Right lobe of liver (tissue), 6 donors: ENCODE measurements at regions not wholly inside any gene's neighbourhood (a gene's known extent, or its start where the extent isn't known, plus 50 kb on each side); places are given as distances from the start of the nearest gene placed in this dataset.

Experiments used
- ATAC-seq, 4 donors: fragments of 200-7000 bp; cut with Tn5 transposase; one replicate each; pipeline ENCODE4 v1.9.1; 2020; ENCODE audit warnings: mild to moderate bottlenecking in 4 of 4, moderate library complexity in 4 of 4
- DNase-seq, 3 donors: peaks; one replicate each; pipeline ENCODE4 v3.0.0-alpha.2; 2020
- H3K27ac ChIP-seq, 3 donors: fragments of 200-600 bp; one replicate each; pipeline ENCODE4 v1.8.0; 2022
- H3K27me3 ChIP-seq, 2 donors: fragments of 200-600 bp; one replicate each; pipeline ENCODE4 v1.8.0; 2022
- H3K36me3 ChIP-seq, 4 donors: fragments of 200-600 bp; sonication (generic) in 1 of 4; one replicate each; pipeline versions ENCODE4 v1.5.1 to v1.8.0; 2017 to 2022; ENCODE audit warnings: control low read depth in 1 of 4
- H3K4me1 ChIP-seq, 4 donors: fragments of 200-600 bp; sonication (generic) in 1 of 4; one replicate each; pipeline versions ENCODE4 v1.5.1 to v1.8.0; 2017 to 2022; ENCODE audit warnings: control low read depth in 1 of 4
- H3K4me3 ChIP-seq, 3 donors: fragments of 200-600 bp; one replicate each; pipeline ENCODE4 v1.8.0; 2022
- H3K9me3 ChIP-seq, 4 donors: fragments of 200-600 bp; sonication (generic) in 1 of 4; one replicate each; pipeline versions ENCODE4 v1.5.1 to v1.8.0; 2017 to 2022; ENCODE audit warnings: control low read depth in 1 of 4
- CTCF ChIP-seq, 4 donors: fragments of 200-600 bp in 3 of 4; fragments of 450-650 bp in 1 of 4; IDR thresholded peaks; one replicate each; pipeline versions ENCODE4 v1.5.1 to v1.8.0; 2016 to 2022; ENCODE audit warnings: antibody characterized with exemption in 4 of 4, mild to moderate bottlenecking in 2 of 4
- POLR2A ChIP-seq: fragments of 450-650 bp; IDR thresholded peaks from one replicate; pipeline ENCODE4 v1.6.1; 2017; ENCODE audit warnings: antibody characterized with exemption, mild to moderate bottlenecking
- whole genome bisulfite sequencing: methylation state at CpG from one replicate; pipeline ENCODE4 v1.1.6; 2018; ENCODE audit warnings: low coverage, low lambda C conversion rate; ENCODE audit not compliant: insufficient coverage; ENCODE audit errors: missing lambda C conversion rate; 5-methylcytosine and 5-hydroxymethylcytosine counted together
- intact Hi-C, 2 donors: fragments of 100-400 bp; cut with DNase I; formaldehyde crosslinking; loops; one replicate each; pipeline versions ENCODE4 v1.11.2 to v1.14.1; 2022
- donor health status: DM: no; HTN: yes; CAD: no.
- donor health status: DM: no; HTN: no; CAD: no.
- donor health status: DM: no; HTN: no; CAD: no.
- donor health status: DM: no; HTN: yes; CAD: no.
- donor health status: DM: no; HTN: yes; CAD: no.

GRCh38 chrX:109294097-109294814, 187.6 kb downstream of the GUCY2F start:
- no peak for DNase-seq
- H3K4me1 ChIP-seq = no peaks in the 10 kb centered on the region
- no peaks in the 10 kb centered on the region for H3K9me3 ChIP-seq
- peaks cover 0 to 8% of the 10 kb centered on the region in 2 donors for H3K27me3 ChIP-seq
- TF ChIP-seq CTCF (IDR thresholded peaks at IDR 0.05) = no peak
- no peak for TF ChIP-seq POLR2A
- intact Hi-C loops = no loop called here
- ATAC-seq = no peak
- H3K27ac ChIP-seq = no peak overlapping the region
- H3K36me3 ChIP-seq = no peaks in the 10 kb centered on the region
- no peak overlapping the region for H3K4me3 ChIP-seq
- WGBS = 62% methylated on average over 3 of the region's 4 CpGs

- Histone ChIP-seq H3K27me3 (no peaks in the 10 kb centered on the region), H3K9me3 (no peaks in the 10 kb centered on the region), H3K4me1 (no peaks in the 10 kb centered on the region), H3K36me3 (no peaks in the 10 kb centered on the region), H3K27ac (no peak overlapping the region), H3K4me3 (no peak overlapping the region)
- intact Hi-C loops = no loop called here
- TF ChIP-seq POLR2A (no peak), CTCF (IDR thresholded peaks at IDR 0.05) (no peak)
- 100% methylated on average over 1 of the region's 1 CpG for WGBS
- no peak for DNase-seq
- no peak for ATAC-seq
Measured at GRCh38 chrX:109283870-109284269, 198.0 kb downstream of the GUCY2F start.

GRCh38 chrX:109281483-109282275, 200.2 kb downstream of the GUCY2F start:
- intact Hi-C loops = no loop called here
- DNase-seq (no peak), ATAC-seq (peak in 2 of 4 donors; percentile 47 to 51)

GRCh38 chrX:109274806-109275205, 207.1 kb downstream of the GUCY2F start:
- Histone ChIP-seq H3K9me3 (no peaks in the 10 kb centered on the region), H3K4me1 (no peaks in the 10 kb centered on the region), H3K27me3 (no peaks in the 10 kb centered on the region), H3K27ac (no peak overlapping the region), H3K4me3 (no peak overlapping the region), H3K36me3 (no peaks in the 10 kb centered on the region)
- ATAC-seq = no peak
- DNase-seq = no peak
- no peak for TF ChIP-seq POLR2A
- no peak for TF ChIP-seq CTCF (IDR thresholded peaks at IDR 0.05)
- WGBS = 81% methylated on average over 3 of the region's 3 CpGs
- intact Hi-C loops = no loop called here

More at GRCh38 chrX:109281483-109282275, 200.2 kb downstream of the GUCY2F start:
- Histone ChIP-seq H3K4me3 (no peak overlapping the region), H3K27me3 (no peaks in the 10 kb centered on the region), H3K36me3 (no peaks in the 10 kb centered on the region), H3K4me1 (no peaks in the 10 kb centered on the region), H3K9me3 (no peaks in the 10 kb centered on the region), H3K27ac (no peak overlapping the region)
- TF ChIP-seq CTCF (IDR thresholded peaks at IDR 0.05) (no peak), POLR2A (no peak)
- WGBS = 6% methylated on average over 3 of the region's 3 CpGs
